Stimulated activated CD4-positive, alpha-beta T cell treated with anti-CD3 and anti-CD28 coated beads, TNF-alpha, amount 100 ng/mL, for 48 hours (primary cell): ENCODE measurements at regions not wholly inside any gene's neighbourhood (a gene's known extent, or its start where the extent isn't known, plus 50 kb on each side); places are given as distances from the start of the nearest gene placed in this dataset.
"Not testable (repeated sequence)": the region's sequence is repeated elsewhere in the genome, so short reads cannot be mapped to it uniquely, and the experiment has no call there.

ENCODE experiments used
- DNase-seq, 3 donors: peaks; one replicate each; pipeline ENCODE4 v3.0.0-alpha.2; 2020; ENCODE audit warnings: low read depth in 3 of 3

GRCh38 chrY:18951019-18951418 is 177.5 kb upstream of the HSFY2 start:
- DNase-seq, result no peak

- no peak for DNase-seq
Observed at GRCh38 chrY:18936831-18937230, 163.3 kb upstream of the HSFY2 start.

GRCh38 chrY:18919256-18919655 is 145.7 kb upstream of the HSFY2 start:
- no peak for DNase-seq

DNA sequence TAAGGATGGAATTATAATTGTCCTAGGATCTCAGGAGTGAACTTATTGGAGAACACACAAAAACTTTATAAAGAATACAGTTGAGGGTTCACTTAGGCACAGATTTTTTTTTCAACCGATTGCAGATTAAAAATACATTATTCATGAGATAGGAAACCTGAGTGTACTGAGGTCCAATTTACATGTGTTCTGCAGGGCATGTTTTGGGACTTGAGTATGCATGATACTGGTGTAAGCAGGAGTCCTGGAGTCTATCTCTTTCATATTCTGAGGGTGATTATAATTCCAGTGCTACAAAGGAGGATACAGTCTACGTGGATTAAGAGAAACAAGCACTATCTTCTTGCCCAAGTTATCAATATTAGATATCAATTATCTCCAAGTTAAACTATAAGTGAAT is 139.3 kb upstream of the HSFY2 start:
- no peak for DNase-seq

GRCh38 chrY:18909846-18910245 is 136.3 kb upstream of the HSFY2 start:
- no peak for DNase-seq

DNA sequence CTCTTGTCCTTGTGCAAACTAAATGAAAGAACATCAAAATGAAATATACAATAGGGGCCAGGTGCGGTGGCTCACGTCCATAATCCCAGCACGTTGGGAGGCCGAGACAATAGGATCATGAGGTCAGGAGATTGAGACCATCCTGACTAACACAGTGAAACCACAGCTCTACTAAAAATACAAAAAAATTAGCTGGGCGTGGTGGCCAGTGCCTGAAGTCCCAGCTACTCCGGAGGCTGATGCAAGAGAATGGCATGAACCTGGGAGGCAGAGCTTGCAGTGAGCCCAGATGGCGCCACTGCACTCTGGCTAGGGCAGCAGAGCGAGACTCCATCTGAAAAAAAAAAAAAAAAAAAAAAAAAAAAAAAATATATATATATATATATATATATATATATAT is 132.7 kb upstream of the HSFY2 start:
- DNase-seq, result not testable (repeated sequence)

DNA sequence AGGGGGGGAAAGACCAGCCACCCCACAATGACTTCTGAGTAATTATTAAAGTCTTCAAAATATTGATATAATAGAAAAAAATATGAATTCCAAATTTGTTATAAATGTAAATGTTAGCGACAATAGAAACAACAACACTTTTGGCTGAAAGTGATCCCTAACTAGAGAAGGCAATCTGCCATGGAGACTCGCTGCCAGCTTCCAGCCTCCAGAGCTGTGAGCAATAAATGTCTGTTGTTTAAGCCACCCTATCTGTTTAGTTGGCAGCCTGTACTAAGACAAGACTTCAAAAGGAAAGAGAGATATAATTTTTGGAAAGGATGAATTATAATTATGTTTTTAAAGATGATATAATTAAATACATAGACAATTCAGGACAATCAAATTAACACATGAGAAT is 130.8 kb upstream of the HSFY2 start:
- DNase-seq, result no peak

- DNase-seq, result no peak
Observed at GRCh38 chrY:18891994-18892393, 118.5 kb upstream of the HSFY2 start.

GRCh38 chrY:18889548-18889947 is 116.0 kb upstream of the HSFY2 start:
- no peak for DNase-seq

DNA sequence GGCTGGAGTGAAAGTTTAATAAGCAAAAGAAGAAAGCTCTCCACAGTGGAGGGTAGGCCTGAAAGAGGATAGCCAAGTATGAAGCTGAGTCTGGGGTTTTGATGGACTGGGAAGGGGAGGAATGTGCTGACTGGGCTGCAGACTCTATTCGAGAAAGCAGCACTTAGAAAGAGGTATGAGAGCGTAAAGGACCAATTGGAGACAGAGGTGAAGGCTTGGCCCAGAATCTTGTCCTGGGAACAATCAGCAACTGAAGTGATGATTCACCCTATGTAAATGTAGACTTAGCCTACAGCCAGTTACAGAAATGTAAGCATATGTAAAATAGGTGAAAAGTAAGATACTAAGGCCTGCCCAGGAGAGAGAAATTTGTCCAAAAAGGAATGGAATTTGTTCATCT is 111.2 kb upstream of the HSFY2 start:
- DNase-seq, result no peak

GRCh38 chrY:18869145-18869544 is 95.6 kb upstream of the HSFY2 start:
- not testable (repeated sequence) for DNase-seq

DNA sequence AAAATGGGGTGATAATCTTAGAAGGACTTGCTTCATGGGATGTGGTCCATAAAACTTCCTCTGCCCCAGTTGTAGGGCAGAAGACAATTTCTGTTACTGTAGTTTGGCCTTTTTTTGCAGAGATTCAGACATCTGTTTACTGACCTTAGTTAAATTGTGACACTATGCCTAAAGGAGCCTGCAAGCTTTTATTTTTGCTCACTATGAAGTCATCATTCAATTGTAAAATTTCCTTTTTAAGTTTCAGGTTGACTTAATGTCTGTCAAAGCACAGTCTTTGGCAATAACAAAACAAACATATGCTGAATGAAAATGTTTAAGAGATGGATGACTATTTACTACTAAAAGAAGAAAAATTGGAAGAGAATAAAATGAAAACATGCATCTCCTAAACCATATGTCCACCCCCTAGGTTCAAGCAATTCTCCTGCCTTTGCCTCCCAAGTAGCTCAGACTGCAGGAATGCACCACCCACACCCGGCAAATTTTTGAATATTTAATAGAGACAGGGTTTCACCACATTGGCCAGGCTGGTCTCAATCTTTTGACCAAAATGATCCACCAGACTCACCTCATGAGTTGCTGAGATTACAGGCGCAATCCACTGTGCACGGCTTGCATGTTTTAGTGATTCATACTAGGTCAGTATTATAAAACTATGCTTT is 93.5 kb upstream of the HSFY2 start:
- not testable (repeated sequence) for DNase-seq

DNA sequence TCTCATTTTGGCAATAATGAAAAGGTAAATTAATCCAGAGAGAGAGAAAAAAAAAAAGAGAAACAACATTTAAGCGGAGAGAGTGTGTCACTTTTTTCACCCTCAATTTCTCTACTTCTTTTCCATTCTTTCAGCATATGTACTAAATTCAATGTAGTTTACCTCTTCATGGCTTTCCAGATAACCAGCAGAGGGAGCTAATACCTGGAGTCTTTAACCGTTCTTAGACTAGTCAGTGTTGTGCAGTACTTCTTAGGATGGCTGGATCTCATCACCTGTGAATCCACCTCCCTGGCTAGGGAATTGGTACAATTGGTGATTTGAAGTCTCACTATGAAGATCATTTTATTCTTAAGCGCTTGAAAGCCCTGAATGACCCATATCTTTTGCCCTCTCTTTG is 87.3 kb upstream of the HSFY2 start:
- DNase-seq, result not testable (repeated sequence)

- not testable (repeated sequence) for DNase-seq
Observed at GRCh38 chrY:18858484-18859191, 85.1 kb upstream of the HSFY2 start.

DNA sequence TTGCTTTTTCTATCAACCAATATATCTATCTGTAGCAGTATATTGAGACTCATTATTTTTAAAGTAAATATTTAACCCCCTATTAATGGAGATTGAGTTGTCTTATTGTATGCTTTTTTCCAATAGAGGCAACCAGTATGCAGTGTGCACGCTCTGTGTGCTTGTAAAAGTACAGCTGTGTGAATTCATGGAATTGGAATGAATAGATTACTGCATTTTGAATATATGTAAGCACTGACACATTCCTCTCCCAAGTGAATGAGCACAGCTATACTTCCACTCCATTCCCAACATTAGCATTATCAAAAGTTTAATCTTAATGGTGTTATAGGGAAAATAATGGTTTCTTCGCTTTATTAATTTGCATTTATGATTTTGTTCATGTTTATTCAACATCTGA is 81.6 kb upstream of the HSFY2 start:
- not testable (repeated sequence) for DNase-seq

DNA sequence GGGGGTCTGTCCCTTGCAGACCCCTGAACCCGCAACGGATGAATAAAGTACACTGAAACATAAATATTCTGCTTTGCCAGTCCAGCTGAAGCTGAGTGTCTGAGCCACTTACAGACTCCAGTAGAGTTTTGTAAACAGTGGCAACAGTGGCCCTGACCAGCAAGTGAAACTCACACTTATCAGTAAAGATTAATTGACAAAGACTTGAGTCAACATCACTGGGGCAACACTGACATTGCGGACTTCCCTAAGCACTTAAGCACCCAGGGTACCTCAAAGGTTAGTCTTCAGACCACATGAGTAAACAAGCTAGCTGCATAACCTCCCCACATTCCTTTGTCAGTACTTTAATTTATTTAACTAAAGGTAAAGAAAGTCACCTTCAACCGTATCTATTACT is 79.8 kb upstream of the HSFY2 start:
- DNase-seq, result not testable (repeated sequence)

- DNase-seq, result not testable (repeated sequence)
Observed at GRCh38 chrY:18836643-18837042, 63.1 kb upstream of the HSFY2 start.
